Adrenal gland (tissue), 5 donors: ENCODE measurements at regions not wholly inside any gene's neighbourhood (a gene's known extent, or its start where the extent isn't known, plus 50 kb on each side); places are given as distances from the start of the nearest gene placed in this dataset.

Experiments used
- POLR2A ChIP-seq, 2 donors: fragments of 450-650 bp; IDR thresholded peaks; one replicate each; pipeline ENCODE4 v1.6.1; 2017; ENCODE audit warnings: antibody characterized with exemption in 2 of 2, mild to moderate bottlenecking in 2 of 2, moderate library complexity in 1 of 2
- TF ChIP-seq, protein P1 (sequence below), 6 experiments: fragments of 450-650 bp in 4 of 6; fragments of 200-600 bp in 2 of 6; sonication (generic) in 1 of 6; IDR thresholded peaks; 1 replicate in 5 of 6; 2 replicates in 1 of 6; pipeline versions ENCODE4 v1.5.1 to v1.8.0; 2016 to 2021; ENCODE audit warnings: antibody characterized with exemption in 6 of 6, mild to moderate bottlenecking in 2 of 6, moderate library complexity in 1 of 6
- donor health status: DM: no; HTN: no; CAD: no.

DNA sequence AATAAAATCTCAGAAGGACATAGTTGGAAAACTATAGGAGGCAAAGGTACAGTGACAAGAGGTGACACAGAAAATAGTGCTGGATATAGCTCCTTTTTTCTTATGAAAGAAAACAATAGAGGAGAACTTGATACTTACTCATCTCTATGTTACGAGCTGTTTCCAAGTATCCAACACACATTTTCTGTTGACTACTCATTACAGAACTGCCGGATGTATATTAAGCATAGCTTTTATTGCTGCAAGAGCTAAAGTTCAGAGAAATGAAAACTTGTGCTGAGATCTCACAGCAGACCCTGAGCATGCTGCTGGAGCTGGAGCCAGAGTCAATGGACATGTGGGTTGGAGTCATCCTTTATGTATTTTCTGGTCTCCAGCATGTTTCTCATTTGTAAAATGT is 210.0 kb upstream of the NT5C1B start:
- TF ChIP-seq POLR2A (IDR thresholded peaks at IDR 0.05), result no peak
- TF ChIP-seq, protein P1, sequence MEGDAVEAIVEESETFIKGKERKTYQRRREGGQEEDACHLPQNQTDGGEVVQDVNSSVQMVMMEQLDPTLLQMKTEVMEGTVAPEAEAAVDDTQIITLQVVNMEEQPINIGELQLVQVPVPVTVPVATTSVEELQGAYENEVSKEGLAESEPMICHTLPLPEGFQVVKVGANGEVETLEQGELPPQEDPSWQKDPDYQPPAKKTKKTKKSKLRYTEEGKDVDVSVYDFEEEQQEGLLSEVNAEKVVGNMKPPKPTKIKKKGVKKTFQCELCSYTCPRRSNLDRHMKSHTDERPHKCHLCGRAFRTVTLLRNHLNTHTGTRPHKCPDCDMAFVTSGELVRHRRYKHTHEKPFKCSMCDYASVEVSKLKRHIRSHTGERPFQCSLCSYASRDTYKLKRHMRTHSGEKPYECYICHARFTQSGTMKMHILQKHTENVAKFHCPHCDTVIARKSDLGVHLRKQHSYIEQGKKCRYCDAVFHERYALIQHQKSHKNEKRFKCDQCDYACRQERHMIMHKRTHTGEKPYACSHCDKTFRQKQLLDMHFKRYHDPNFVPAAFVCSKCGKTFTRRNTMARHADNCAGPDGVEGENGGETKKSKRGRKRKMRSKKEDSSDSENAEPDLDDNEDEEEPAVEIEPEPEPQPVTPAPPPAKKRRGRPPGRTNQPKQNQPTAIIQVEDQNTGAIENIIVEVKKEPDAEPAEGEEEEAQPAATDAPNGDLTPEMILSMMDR (IDR thresholded peaks at IDR 0.05), result no peak
